ENCODE measurements at regions not wholly inside any gene's neighbourhood (a gene's known extent, or its start where the extent isn't known, plus 50 kb on each side); places are given as distances from the start of the nearest gene placed in this dataset.

GRCh38 chr1:83694449-83694848 lies 304.5 kb downstream of the TTLL7 start:
- H3K9me3 Mint-ChIP-seq: peaks cover 9% of the 10 kb centered on the region
- H3K36me3 Mint-ChIP-seq (ENCODE audit: low read depth): peaks cover 7% of the 10 kb centered on the region
- TF ChIP-seq CTCF (conservative IDR thresholded peaks at IDR 0.05): no peak
- peak overlapping the region; percentile 86 for H3K4me3 Mint-ChIP-seq
- H3K4me1 Mint-ChIP-seq: peaks cover 71% of the 10 kb centered on the region
- peak overlapping the region; percentile 98 for H3K27ac Mint-ChIP-seq (ENCODE audit: unreplicated experiment)
- DNase-seq (ENCODE audit: low read depth, low spot score): no peak
- H3K27me3 Mint-ChIP-seq (ENCODE audit: low read depth): no peaks in the 10 kb centered on the region

- peak overlapping the region; percentile 86 for H3K4me3 Mint-ChIP-seq
- H3K36me3 Mint-ChIP-seq (ENCODE audit: low read depth): peaks cover 13% of the 10 kb centered on the region
- peak overlapping the region; percentile 98 for H3K27ac Mint-ChIP-seq (ENCODE audit: unreplicated experiment)
- H3K27me3 Mint-ChIP-seq (ENCODE audit: low read depth): no peaks in the 10 kb centered on the region
- TF ChIP-seq CTCF (conservative IDR thresholded peaks at IDR 0.05): no peak
- peaks cover 71% of the 10 kb centered on the region for H3K4me1 Mint-ChIP-seq
- no peak for DNase-seq (ENCODE audit: low read depth, low spot score)
- peaks cover 7% of the 10 kb centered on the region for H3K9me3 Mint-ChIP-seq
Measured at GRCh38 chr1:83693427-83694126, 305.4 kb downstream of the TTLL7 start.

- peaks cover 18% of the 10 kb centered on the region for H3K36me3 Mint-ChIP-seq (ENCODE audit: low read depth)
- H3K4me1 Mint-ChIP-seq: peaks cover 65% of the 10 kb centered on the region
- H3K9me3 Mint-ChIP-seq: peaks cover 9% of the 10 kb centered on the region
- DNase-seq (ENCODE audit: low read depth, low spot score): peak; percentile 41
- H3K27me3 Mint-ChIP-seq (ENCODE audit: low read depth): no peaks in the 10 kb centered on the region
- H3K27ac Mint-ChIP-seq (ENCODE audit: unreplicated experiment): peak overlapping the region; percentile 98
- peak overlapping the region; percentile 86 for H3K4me3 Mint-ChIP-seq
- no peak for TF ChIP-seq CTCF (conservative IDR thresholded peaks at IDR 0.05)
Measured at GRCh38 chr1:83692524-83693381, 306.2 kb downstream of the TTLL7 start.

- Mint-ChIP-seq H3K27me3 (ENCODE audit: low read depth) (no peaks in the 10 kb centered on the region), H3K27ac (ENCODE audit: unreplicated experiment) (peak overlapping the region; percentile 16), H3K4me1 (peaks cover 60% of the 10 kb centered on the region), H3K4me3 (peak overlapping the region; percentile 86), H3K36me3 (ENCODE audit: low read depth) (peaks cover 21% of the 10 kb centered on the region), H3K9me3 (peaks cover 10% of the 10 kb centered on the region)
- no peak for DNase-seq (ENCODE audit: low read depth, low spot score)
- no peak for TF ChIP-seq CTCF (conservative IDR thresholded peaks at IDR 0.05)
Measured at GRCh38 chr1:83691953-83692500, 306.9 kb downstream of the TTLL7 start.

- no peaks in the 10 kb centered on the region for H3K27me3 Mint-ChIP-seq (ENCODE audit: low read depth)
- H3K4me1 Mint-ChIP-seq: peaks cover 47% of the 10 kb centered on the region
- H3K27ac Mint-ChIP-seq (ENCODE audit: unreplicated experiment): peak overlapping the region; percentile 38
- H3K36me3 Mint-ChIP-seq (ENCODE audit: low read depth): peaks cover 21% of the 10 kb centered on the region
- H3K9me3 Mint-ChIP-seq: peaks cover 10% of the 10 kb centered on the region
- no peak for TF ChIP-seq CTCF (conservative IDR thresholded peaks at IDR 0.05)
- no peak overlapping the region for H3K4me3 Mint-ChIP-seq
- no peak for DNase-seq (ENCODE audit: low read depth, low spot score)
Measured at GRCh38 chr1:83689921-83690868, 308.7 kb downstream of the TTLL7 start.
